ENCODE measurements at regions not wholly inside any gene's neighbourhood (a gene's known extent, or its start where the extent isn't known, plus 50 kb on each side); places are given as distances from the start of the nearest gene placed in this dataset.

- Histone ChIP-seq H3K4me1 (no peaks in the 10 kb centered on the region), H3K27ac (no peak overlapping the region), H3K27me3 (no peaks in the 10 kb centered on the region), H3K9me3 (peaks cover 0 to 4% of the 10 kb centered on the region in 2 donors), H3K4me3 (no peak overlapping the region), H3K36me3 (no peaks in the 10 kb centered on the region)
- TF ChIP-seq CTCF (IDR thresholded peaks at IDR 0.05), result no peak
- DNase-seq (no peak), ATAC-seq (no peak)
- intact Hi-C loops (cut with DNase I), result no loop called here
Observed at GRCh38 chr4:45007508-45007907, 281.2 kb upstream of the GNPDA2 start.

- no peaks in the 10 kb centered on the region for H3K36me3 ChIP-seq
- no peaks in the 10 kb centered on the region for H3K27me3 ChIP-seq
- no peak for TF ChIP-seq CTCF (IDR thresholded peaks at IDR 0.05)
- intact Hi-C loops (cut with DNase I), result no loop called here
- H3K4me1 ChIP-seq, result no peaks in the 10 kb centered on the region
- no peak for ATAC-seq
- peaks cover 0 to 4% of the 10 kb centered on the region in 2 donors for H3K9me3 ChIP-seq
- H3K4me3 ChIP-seq, result no peak overlapping the region
- no peak overlapping the region for H3K27ac ChIP-seq
- DNase-seq, result no peak
Observed at GRCh38 chr4:45006078-45006477, 279.7 kb upstream of the GNPDA2 start.

- TF ChIP-seq CTCF (IDR thresholded peaks at IDR 0.05), result no peak
- Histone ChIP-seq H3K27me3 (no peaks in the 10 kb centered on the region), H3K9me3 (peaks cover 0 to 4% of the 10 kb centered on the region in 2 donors), H3K4me3 (no peak overlapping the region), H3K4me1 (no peaks in the 10 kb centered on the region), H3K36me3 (no peaks in the 10 kb centered on the region), H3K27ac (no peak overlapping the region)
- DNase-seq, result no peak
- no peak for ATAC-seq
- intact Hi-C loops (cut with DNase I), result no loop called here
Observed at GRCh38 chr4:45004847-45005565, 278.6 kb upstream of the GNPDA2 start.

- Histone ChIP-seq H3K4me1 (no peaks in the 10 kb centered on the region), H3K9me3 (peaks cover 0 to 4% of the 10 kb centered on the region in 2 donors), H3K27me3 (no peaks in the 10 kb centered on the region), H3K27ac (no peak overlapping the region), H3K4me3 (no peak overlapping the region), H3K36me3 (no peaks in the 10 kb centered on the region)
- intact Hi-C loops (cut with DNase I), result no loop called here
- DNase-seq (no peak), ATAC-seq (no peak)
- no peak for TF ChIP-seq CTCF (IDR thresholded peaks at IDR 0.05)
Observed at GRCh38 chr4:45004326-45004725, 278.0 kb upstream of the GNPDA2 start.

GRCh38 chr4:44996276-44996845, 270.0 kb upstream of the GNPDA2 start:
- no peak for TF ChIP-seq CTCF (IDR thresholded peaks at IDR 0.05)
- Histone ChIP-seq H3K36me3 (no peaks in the 10 kb centered on the region), H3K9me3 (no peaks in the 10 kb centered on the region), H3K27me3 (no peaks in the 10 kb centered on the region), H3K4me3 (no peak overlapping the region), H3K27ac (no peak overlapping the region), H3K4me1 (no peaks in the 10 kb centered on the region)
- peak; percentile 93 for ATAC-seq
- intact Hi-C loops (cut with DNase I), result no loop called here
- DNase-seq, result no peak

Measured in left lung (tissue), 4 donors.